Esophagus squamous epithelium (tissue), 5 donors: ENCODE measurements at regions not wholly inside any gene's neighbourhood (a gene's known extent, or its start where the extent isn't known, plus 50 kb on each side); places are given as distances from the start of the nearest gene placed in this dataset.

Experiments used
- DNase-seq: peaks from one replicate; lab custom pipeline; 2025; lab: John Stamatoyannopoulos, UW
- H3K27ac ChIP-seq, 4 donors: fragments of 200-600 bp; sonication (generic); one replicate each; pipeline ENCODE4 v1.5.1; 2016 to 2019; ENCODE audit warnings: mild to moderate bottlenecking in 1 of 4
- H3K27me3 ChIP-seq, 4 donors: fragments of 200-600 bp; sonication (generic); 1 replicate in 3 of 4; 2 replicates in 1 of 4; pipeline versions ENCODE4 v1.5.1 to v1.6.0; 2017 to 2021; ENCODE audit warnings: antibody characterized with exemption in 1 of 4
- H3K36me3 ChIP-seq, 3 donors: fragments of 200-600 bp; sonication (generic); one replicate each; pipeline ENCODE4 v1.5.1; 2016 to 2019
- H3K4me1 ChIP-seq, 3 donors: fragments of 200-600 bp; sonication (generic); one replicate each; pipeline ENCODE4 v1.5.1; 2017 to 2019
- H3K4me3 ChIP-seq, 4 donors: fragments of 200-600 bp; sonication (generic); 1 replicate in 3 of 4; 2 replicates in 1 of 4; pipeline ENCODE4 v1.5.1; 2016 to 2019; ENCODE audit warnings: mild to moderate bottlenecking in 2 of 4, moderate library complexity in 1 of 4
- H3K9me3 ChIP-seq, 3 donors: fragments of 200-600 bp; sonication (generic); one replicate each; pipeline ENCODE4 v1.5.1; 2016 to 2019
- CTCF ChIP-seq, 6 experiments: fragments of 450-650 bp in 4 of 6; fragments of 200-600 bp in 2 of 6; sonication (generic) in 2 of 6; IDR thresholded peaks; one replicate each; pipeline ENCODE4 v1.5.1; 2016 to 2019; ENCODE audit warnings: antibody characterized with exemption in 6 of 6, mild to moderate bottlenecking in 4 of 6, moderate library complexity in 4 of 6
- POLR2A ChIP-seq, 4 donors: fragments of 450-650 bp; IDR thresholded peaks; one replicate each; pipeline ENCODE4 v1.6.1; 2017; ENCODE audit warnings: antibody characterized with exemption in 4 of 4, mild to moderate bottlenecking in 4 of 4, moderate library complexity in 3 of 4
- WGBS, 2 donors: methylation state at CpG; one replicate each; pipeline ENCODE4 v1.1.5; 2018; 5-methylcytosine and 5-hydroxymethylcytosine counted together
- intact Hi-C: fragments of 100-400 bp; cut with DNase I; formaldehyde crosslinking; loops from one replicate; pipeline ENCODE4 v1.15.0; 2022
- donor health status: DM: yes; HTN: yes; CAD: no.

- Histone ChIP-seq H3K4me1 (peaks cover 0 to 27% (median 0%) of the 10 kb centered on the region in 3 donors), H3K27me3 (no peaks in the 10 kb centered on the region), H3K36me3 (no peaks in the 10 kb centered on the region), H3K9me3 (no peaks in the 10 kb centered on the region), H3K4me3 (no peak overlapping the region), H3K27ac (peak overlapping the region in 1 of 4 donors; percentile 27)
- intact Hi-C loops: no loop called here
- no peak for TF ChIP-seq POLR2A (IDR thresholded peaks at IDR 0.05)
- TF ChIP-seq CTCF (IDR thresholded peaks at IDR 0.05): no peak
- DNase-seq: no peak
- WGBS, 2 donors: 64 to 71% methylated on average over 2 of the region's 2 CpGs
These were observed 52.6 kb upstream of the RBPJ start for GRCh38 chr4:26268246-26268645.

GRCh38 chr4:26269038-26269437, 51.8 kb upstream of the RBPJ start:
- DNase-seq: no peak
- no peaks in the 10 kb centered on the region for H3K27me3 ChIP-seq
- H3K27ac ChIP-seq: no peak overlapping the region
- peaks cover 0 to 30% (median 0%) of the 10 kb centered on the region in 3 donors for H3K4me1 ChIP-seq
- no peak overlapping the region for H3K4me3 ChIP-seq
- TF ChIP-seq POLR2A (IDR thresholded peaks at IDR 0.05) (no peak), CTCF (IDR thresholded peaks at IDR 0.05) (no peak)
- H3K9me3 ChIP-seq: no peaks in the 10 kb centered on the region
- H3K36me3 ChIP-seq: no peaks in the 10 kb centered on the region
- intact Hi-C loops: no loop called here
- WGBS, 2 donors: 82 to 94% methylated on average over 4 of the region's 4 CpGs
